SK-N-SH (cell line): ENCODE measurements at regions not wholly inside any gene's neighbourhood (a gene's known extent, or its start where the extent isn't known, plus 50 kb on each side); places are given as distances from the start of the nearest gene placed in this dataset.

Source experiments
- CTCF ChIA-PET: fragments of 300-600, 350-600 bp; formaldehyde crosslinking; extraction: SDS; loops from one replicate; lab custom pipeline; 2021; lab: Yijun Ruan, JAX
- POLR2A ChIA-PET: fragments of 350-600 bp; sonication (Branson Sonifier 250); formaldehyde crosslinking; extraction: SDS; loops from one replicate; lab custom pipeline; 2020; ENCODE audit warnings: antibody characterized with exemption, inconsistent platforms; lab: Yijun Ruan, JAX
- DNase-seq: peaks from one replicate; pipeline ENCODE4 v3.0.0; 2012
- H2AFZ ChIP-seq: fragments of 200-600 bp; sonication (generic); 2 replicates; pipeline ENCODE4 v1.8.1; 2016; ENCODE audit warnings: antibody characterized with exemption, mild to moderate bottlenecking, low read depth
- H3F3A ChIP-seq: fragments of 200-600 bp; sonication (generic); replicated peaks from 2 replicates; pipeline ENCODE3; 2016; ENCODE audit warnings: antibody characterized with exemption, mild to moderate bottlenecking; ENCODE audit not compliant: insufficient read depth
- H3K27ac ChIP-seq, 2 experiments: fragments of 200-500 bp in 1 of 2; fragments of 200-600 bp in 1 of 2; sonication (Bioruptor generic) in 1 of 2; sonication (generic), shearing (Covaris generic) in 1 of 2; 2 replicates each; pipeline versions ENCODE4 v1.5.1 to v1.6.1; 2014 to 2016; ENCODE audit warnings: low read depth in 2 of 2, inconsistent platforms in 1 of 2, low read length in 1 of 2, mild to moderate bottlenecking in 1 of 2, mixed read lengths in 1 of 2
- H3K27me3 ChIP-seq: fragments of 200-600 bp; sonication (generic), shearing (Covaris generic); 2 replicates; pipeline ENCODE4 v1.6.1; 2016; ENCODE audit warnings: mixed run types; ENCODE audit not compliant: insufficient read depth
- H3K36me3 ChIP-seq, 2 experiments: fragments of 200-500 bp in 1 of 2; fragments of 200-600 bp in 1 of 2; sonication (Bioruptor generic) in 1 of 2; sonication (generic) in 1 of 2; replicated peaks in 1 of 2; 2 replicates each; pipeline versions ENCODE3 to v1.5.1; 2014 to 2016; ENCODE audit warnings: low read length in 1 of 2, mild to moderate bottlenecking in 1 of 2; ENCODE audit not compliant: insufficient read depth in 2 of 2, control insufficient read depth in 1 of 2
- H3K4me1 ChIP-seq, 2 experiments: fragments of 200-500 bp in 1 of 2; fragments of 200-600 bp in 1 of 2; sonication (Bioruptor generic) in 1 of 2; sonication (generic), shearing (Covaris generic) in 1 of 2; 2 replicates each; pipeline versions ENCODE4 v1.5.1 to v1.6.1; 2014 to 2016; ENCODE audit warnings: low read depth in 1 of 2, low read length in 1 of 2, mixed run types in 1 of 2; ENCODE audit not compliant: insufficient read depth in 2 of 2, control insufficient read depth in 1 of 2
- H3K4me2 ChIP-seq: fragments of 200-600 bp; sonication (generic), shearing (Covaris generic); 2 replicates; pipeline ENCODE4 v1.6.1; 2017; ENCODE audit warnings: mixed run types
- H3K4me3 ChIP-seq, 2 experiments: fragments of 200-500 bp in 1 of 2; fragments of 200-600 bp in 1 of 2; sonication (Bioruptor generic) in 1 of 2; sonication (generic), shearing (Covaris generic) in 1 of 2; 2 replicates each; pipeline versions ENCODE4 v1.5.1 to v1.8.1; 2014 to 2016; ENCODE audit warnings: low read depth in 2 of 2, inconsistent platforms in 1 of 2, low read length in 1 of 2, mild to moderate bottlenecking in 1 of 2, mixed read lengths in 1 of 2, moderate library complexity in 1 of 2
- H3K79me2 ChIP-seq: fragments of 200-600 bp; sonication (generic); 2 replicates; pipeline ENCODE4 v1.8.1; 2017; ENCODE audit warnings: mild to moderate bottlenecking; ENCODE audit not compliant: insufficient read depth
- H3K9ac ChIP-seq: fragments of 200-600 bp; sonication (generic); 2 replicates; pipeline ENCODE4 v1.6.1; 2017; ENCODE audit warnings: mixed run types
- H3K9me2 ChIP-seq: fragments of 200-600 bp; sonication (generic); 2 replicates; pipeline ENCODE4 v1.6.1; 2017; ENCODE audit warnings: mixed run types
- H3K9me3 ChIP-seq: fragments of 200-600 bp; sonication (generic); 2 replicates; pipeline ENCODE4 v1.6.1; 2017; ENCODE audit warnings: mixed run types, mild to moderate bottlenecking, moderate library complexity
- H4K20me1 ChIP-seq: fragments of 200-600 bp; sonication (generic); 2 replicates; pipeline ENCODE4 v1.6.1; 2017; ENCODE audit warnings: mild to moderate bottlenecking, mixed run types; ENCODE audit not compliant: insufficient read depth
- FOSL2 ChIP-seq: IDR thresholded peaks from 2 replicates; pipeline ENCODE4 v1.4.0; 2012; ENCODE audit warnings: low read depth, mild to moderate bottlenecking, moderate library complexity, borderline replicate concordance
- GATA2 ChIP-seq: sonication (generic); formaldehyde crosslinking; IDR thresholded peaks from 2 replicates; pipeline ENCODE4 v1.5.0; 2020; ENCODE audit warnings: mild to moderate bottlenecking, missing genetic modification reagents
- NFIC ChIP-seq: IDR thresholded peaks from 2 replicates; pipeline ENCODE4 v1.4.0; 2012; ENCODE audit warnings: borderline replicate concordance
- RAD21 ChIP-seq: IDR thresholded peaks from 2 replicates; pipeline ENCODE4 v1.6.1; 2012; ENCODE audit warnings: mild to moderate bottlenecking, low read length
- RFX5 ChIP-seq: IDR thresholded peaks from 2 replicates; pipeline ENCODE4 v1.6.1; 2012; ENCODE audit warnings: mild to moderate bottlenecking, improper control_type of control experiment, low read length
- RXRA ChIP-seq: IDR thresholded peaks from 2 replicates; pipeline ENCODE4 v1.4.0; 2012; ENCODE audit warnings: low read depth, mild to moderate bottlenecking, borderline replicate concordance
- SIN3A ChIP-seq: IDR thresholded peaks from 2 replicates; pipeline ENCODE4 v1.6.1; 2012; ENCODE audit warnings: low read depth, mild to moderate bottlenecking, low read length, moderate library complexity, borderline replicate concordance
- TCF12 ChIP-seq: IDR thresholded peaks from 2 replicates; pipeline ENCODE4 v1.4.0; 2012
- YY1 ChIP-seq: IDR thresholded peaks from 2 replicates; pipeline ENCODE4 v1.4.0; 2012; ENCODE audit warnings: low read depth, mild to moderate bottlenecking
- WGBS: methylation state at CpG from one replicate; pipeline ENCODE4 v1.1.6; 2017; ENCODE audit warnings: low lambda C conversion rate; 5-methylcytosine and 5-hydroxymethylcytosine counted together
- TF ChIP-seq, protein P1 (sequence below): IDR thresholded peaks from 2 replicates; pipeline ENCODE4 v1.4.0; 2012; ENCODE audit warnings: low read depth, borderline replicate concordance
- TF ChIP-seq, protein P2 (sequence below): IDR thresholded peaks from 2 replicates; pipeline ENCODE4; 2012

DNA sequence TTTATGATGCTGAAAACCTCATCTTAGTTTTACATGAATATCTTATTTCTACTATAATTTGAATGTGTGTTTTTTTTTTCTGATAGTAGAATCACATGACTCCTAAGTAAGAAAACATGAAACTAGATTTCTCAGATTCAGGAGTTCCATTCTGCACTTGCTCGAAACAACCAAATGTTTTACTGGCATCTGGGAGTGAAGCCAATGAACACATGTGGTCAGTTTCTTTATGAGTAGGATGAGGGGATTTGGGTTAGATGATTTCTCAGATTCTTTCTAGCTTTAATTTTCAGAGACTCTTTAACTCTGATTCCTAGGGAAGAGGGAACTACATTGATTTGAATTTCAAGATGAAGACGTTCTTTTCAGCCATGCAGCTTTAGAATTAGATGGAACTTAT lies 225.0 kb upstream of the NT5C1B start:
- Histone ChIP-seq H3K27ac (peak overlapping the region in 1 of 2 experiments; percentile 31; a peak in 1 of 4 replicates), H4K20me1 (no peaks in the 10 kb centered on the region), H3K27me3 (no peaks in the 10 kb centered on the region), H3K4me1 (no peaks in the 10 kb centered on the region), H3K9me3 (no peaks in the 10 kb centered on the region), H3K36me3 (no peaks in the 10 kb centered on the region), H2AFZ (no peak overlapping the region), H3K4me3 (no peak overlapping the region), H3K9me2 (no peaks in the 10 kb centered on the region), H3K79me2 (no peaks in the 10 kb centered on the region), H3K9ac (no peak overlapping the region), H3F3A (no peaks in the 10 kb centered on the region), H3K4me2 (peak overlapping the region; percentile 14; the same call in 1 of the 2 replicates)
- TF ChIP-seq NFIC (peak; percentile 61), TCF12 (peak; percentile 50; the same call in 1 of the 2 replicates), SIN3A (no peak), RXRA (no peak)
- TF ChIP-seq, protein P1, sequence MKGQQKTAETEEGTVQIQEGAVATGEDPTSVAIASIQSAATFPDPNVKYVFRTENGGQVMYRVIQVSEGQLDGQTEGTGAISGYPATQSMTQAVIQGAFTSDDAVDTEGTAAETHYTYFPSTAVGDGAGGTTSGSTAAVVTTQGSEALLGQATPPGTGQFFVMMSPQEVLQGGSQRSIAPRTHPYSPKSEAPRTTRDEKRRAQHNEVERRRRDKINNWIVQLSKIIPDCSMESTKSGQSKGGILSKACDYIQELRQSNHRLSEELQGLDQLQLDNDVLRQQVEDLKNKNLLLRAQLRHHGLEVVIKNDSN = 0 out of 2 replicates have a peak, but pooled peaks have one; percentile 21
- TF ChIP-seq, protein P2, sequence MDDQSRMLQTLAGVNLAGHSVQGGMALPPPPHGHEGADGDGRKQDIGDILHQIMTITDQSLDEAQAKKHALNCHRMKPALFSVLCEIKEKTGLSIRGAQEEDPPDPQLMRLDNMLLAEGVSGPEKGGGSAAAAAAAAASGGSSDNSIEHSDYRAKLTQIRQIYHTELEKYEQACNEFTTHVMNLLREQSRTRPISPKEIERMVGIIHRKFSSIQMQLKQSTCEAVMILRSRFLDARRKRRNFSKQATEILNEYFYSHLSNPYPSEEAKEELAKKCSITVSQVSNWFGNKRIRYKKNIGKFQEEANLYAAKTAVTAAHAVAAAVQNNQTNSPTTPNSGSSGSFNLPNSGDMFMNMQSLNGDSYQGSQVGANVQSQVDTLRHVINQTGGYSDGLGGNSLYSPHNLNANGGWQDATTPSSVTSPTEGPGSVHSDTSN = peak; percentile 23; the same call in 1 of the 2 replicates
- ChIA-PET POLR2A (no interaction called here), CTCF (interaction anchor here (0.6 to 1.8 kb wide), 5 partner anchors 10 to 428 kb away, joined by 3 to 9 read pairs (median 4); no protein-coding TSS in a partner anchor)
- WGBS = 45% methylated on average over 2 of the region's 2 CpGs
- no peak for DNase-seq

DNA sequence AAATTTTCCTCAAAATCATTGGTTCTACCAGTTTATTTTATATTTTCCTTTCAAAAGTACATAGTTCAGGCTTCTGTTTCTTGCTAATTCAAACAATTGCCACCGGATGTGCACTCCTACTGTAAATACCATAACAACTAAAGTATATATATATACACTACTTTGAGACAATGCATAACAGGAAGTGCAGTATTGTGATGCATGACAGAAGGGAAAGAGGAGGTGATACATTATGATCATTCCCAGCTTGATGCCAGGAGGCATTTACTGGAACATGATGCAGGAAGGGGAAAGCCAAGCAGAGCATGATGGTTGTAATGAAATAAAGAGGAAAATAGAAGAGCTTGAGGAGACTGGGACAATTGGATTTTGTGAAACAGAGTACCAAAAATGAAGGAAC lies 215.2 kb upstream of the NT5C1B start:
- CTCF ChIA-PET = no interaction called here
- no peak overlapping the region for H3K4me2 ChIP-seq
- H3F3A ChIP-seq = no peaks in the 10 kb centered on the region
- H3K4me1 ChIP-seq = no peaks in the 10 kb centered on the region
- H3K27me3 ChIP-seq = no peaks in the 10 kb centered on the region
- H3K9ac ChIP-seq = no peak overlapping the region
- no peaks in the 10 kb centered on the region for H3K9me3 ChIP-seq
- H2AFZ ChIP-seq = no peak overlapping the region
- TF ChIP-seq RAD21 (no peak), GATA2 (CRISPR knock-in tag) (no peak), FOSL2 (no peak), RFX5 (no peak), YY1 (no peak)
- TF ChIP-seq, protein P1 = no peak
- WGBS = 80% methylated on average over 1 of the region's 1 CpG
- no peak overlapping the region for H3K27ac ChIP-seq
- H3K4me3 ChIP-seq = no peak overlapping the region
- H3K36me3 ChIP-seq = no peaks in the 10 kb centered on the region
- H3K79me2 ChIP-seq = no peaks in the 10 kb centered on the region
- POLR2A ChIA-PET = no interaction called here
- no peaks in the 10 kb centered on the region for H4K20me1 ChIP-seq
- DNase-seq = no peak
- no peaks in the 10 kb centered on the region for H3K9me2 ChIP-seq
